ENCODE measurements at regions not wholly inside any gene's neighbourhood (a gene's known extent, or its start where the extent isn't known, plus 50 kb on each side); places are given as distances from the start of the nearest gene placed in this dataset.
"Not testable (repeated sequence)": the region's sequence is repeated elsewhere in the genome, so short reads cannot be mapped to it uniquely, and the experiment has no call there.

GRCh38 chr20:58038123-58038654 is 190.3 kb downstream of the ANKRD60 start:
- DNase-seq (no peak), ATAC-seq (no peak)
- H3K9me3 ChIP-seq: no peaks in the 10 kb centered on the region
- TF ChIP-seq CTCF (IDR thresholded peaks at IDR 0.05 in 4 of 5, conservative IDR thresholded peaks at IDR 0.05 in 1 of 5) (no peak), POLR2A (IDR thresholded peaks at IDR 0.05) (no peak)
- no peaks in the 10 kb centered on the region for H3K4me1 ChIP-seq
- no peaks in the 10 kb centered on the region for H3K36me3 ChIP-seq
- in situ Hi-C loops (cut with MboI; ENCODE audit: low sequenced_read_pairs in 4 of 4) (no loop called here), intact Hi-C loops (cut with DNase I; ENCODE audit: low total_unique reads) (no loop called here)
- H3K27me3 ChIP-seq: no peaks in the 10 kb centered on the region
- H3K4me3 ChIP-seq: no peak overlapping the region
- no peak overlapping the region for H3K27ac ChIP-seq

- H3K4me1 ChIP-seq: no peaks in the 10 kb centered on the region
- no peak overlapping the region for H3K27ac ChIP-seq
- H3K9me3 ChIP-seq: no peaks in the 10 kb centered on the region
- H3K4me3 ChIP-seq: no peak overlapping the region
- in situ Hi-C loops (cut with MboI; ENCODE audit: low sequenced_read_pairs in 4 of 4) (no loop called here), intact Hi-C loops (cut with DNase I; ENCODE audit: low total_unique reads) (no loop called here)
- H3K36me3 ChIP-seq: no peaks in the 10 kb centered on the region
- no peak for TF ChIP-seq POLR2A (IDR thresholded peaks at IDR 0.05)
- no peak for TF ChIP-seq CTCF (IDR thresholded peaks at IDR 0.05 in 4 of 5, conservative IDR thresholded peaks at IDR 0.05 in 1 of 5)
- ATAC-seq (no peak), DNase-seq (no peak)
- H3K27me3 ChIP-seq: no peaks in the 10 kb centered on the region
Observed at GRCh38 chr20:58037631-58038030, 190.8 kb downstream of the ANKRD60 start.

- H3K9me3 ChIP-seq: no peaks in the 10 kb centered on the region
- H3K27me3 ChIP-seq: no peaks in the 10 kb centered on the region
- no peaks in the 10 kb centered on the region for H3K4me1 ChIP-seq
- intact Hi-C loops (cut with DNase I; ENCODE audit: low total_unique reads) (no loop called here), in situ Hi-C loops (cut with MboI; ENCODE audit: low sequenced_read_pairs in 4 of 4) (no loop called here)
- DNase-seq: no peak
- H3K36me3 ChIP-seq: no peaks in the 10 kb centered on the region
- ATAC-seq: no peak
- no peak overlapping the region for H3K4me3 ChIP-seq
- TF ChIP-seq POLR2A (IDR thresholded peaks at IDR 0.05): no peak
- no peak for TF ChIP-seq CTCF (IDR thresholded peaks at IDR 0.05 in 4 of 5, conservative IDR thresholded peaks at IDR 0.05 in 1 of 5)
- no peak overlapping the region for H3K27ac ChIP-seq
Observed at GRCh38 chr20:58033026-58033536, 195.4 kb downstream of the ANKRD60 start.

GRCh38 chr20:58032599-58032998 is 195.9 kb downstream of the ANKRD60 start:
- in situ Hi-C loops (cut with MboI; ENCODE audit: low sequenced_read_pairs in 4 of 4): no loop called here
- TF ChIP-seq CTCF (IDR thresholded peaks at IDR 0.05 in 4 of 5, conservative IDR thresholded peaks at IDR 0.05 in 1 of 5) (no peak), POLR2A (IDR thresholded peaks at IDR 0.05) (no peak)
- Histone ChIP-seq H3K4me3 (no peak overlapping the region), H3K27ac (no peak overlapping the region), H3K36me3 (no peaks in the 10 kb centered on the region), H3K4me1 (no peaks in the 10 kb centered on the region), H3K27me3 (no peaks in the 10 kb centered on the region), H3K9me3 (no peaks in the 10 kb centered on the region)
- intact Hi-C loops (cut with DNase I; ENCODE audit: low total_unique reads): no loop called here
- no peak for DNase-seq
- no peak for ATAC-seq

GRCh38 chr20:58031350-58031749 is 197.1 kb downstream of the ANKRD60 start:
- in situ Hi-C loops (cut with MboI; ENCODE audit: low sequenced_read_pairs in 4 of 4): not testable (repeated sequence)

More at GRCh38 chr20:58031350-58031749, 197.1 kb downstream of the ANKRD60 start:
- H3K27me3 ChIP-seq; H3K27ac ChIP-seq; ATAC-seq; DNase-seq; H3K36me3 ChIP-seq; H3K9me3 ChIP-seq; H3K4me3 ChIP-seq; intact Hi-C loops (cut with DNase I; ENCODE audit: low total_unique reads); H3K4me1 ChIP-seq: not testable (repeated sequence)
